ENCODE measurements at regions not wholly inside any gene's neighbourhood (a gene's known extent, or its start where the extent isn't known, plus 50 kb on each side); places are given as distances from the start of the nearest gene placed in this dataset.

DNA sequence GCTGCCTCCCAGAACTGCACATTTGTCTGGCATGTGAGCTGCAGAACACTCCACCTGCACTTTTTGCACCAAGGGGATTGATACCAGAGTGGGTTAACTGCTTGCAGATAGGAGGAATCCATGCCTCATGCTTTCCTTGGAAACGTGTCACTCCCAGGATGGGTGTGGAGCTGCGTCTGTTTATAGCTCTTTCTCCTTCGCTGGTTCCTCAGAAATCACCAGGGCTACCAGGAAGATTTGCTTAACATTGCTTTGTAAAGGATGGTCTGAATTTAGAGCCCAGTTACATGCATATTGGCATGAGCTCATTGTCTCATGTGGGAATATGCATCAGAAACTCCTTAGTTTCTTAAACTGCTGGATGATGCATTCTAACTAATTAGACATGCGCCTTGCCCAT, 234.6 kb downstream of the GADD45G start:
- TF ChIP-seq, protein P1, sequence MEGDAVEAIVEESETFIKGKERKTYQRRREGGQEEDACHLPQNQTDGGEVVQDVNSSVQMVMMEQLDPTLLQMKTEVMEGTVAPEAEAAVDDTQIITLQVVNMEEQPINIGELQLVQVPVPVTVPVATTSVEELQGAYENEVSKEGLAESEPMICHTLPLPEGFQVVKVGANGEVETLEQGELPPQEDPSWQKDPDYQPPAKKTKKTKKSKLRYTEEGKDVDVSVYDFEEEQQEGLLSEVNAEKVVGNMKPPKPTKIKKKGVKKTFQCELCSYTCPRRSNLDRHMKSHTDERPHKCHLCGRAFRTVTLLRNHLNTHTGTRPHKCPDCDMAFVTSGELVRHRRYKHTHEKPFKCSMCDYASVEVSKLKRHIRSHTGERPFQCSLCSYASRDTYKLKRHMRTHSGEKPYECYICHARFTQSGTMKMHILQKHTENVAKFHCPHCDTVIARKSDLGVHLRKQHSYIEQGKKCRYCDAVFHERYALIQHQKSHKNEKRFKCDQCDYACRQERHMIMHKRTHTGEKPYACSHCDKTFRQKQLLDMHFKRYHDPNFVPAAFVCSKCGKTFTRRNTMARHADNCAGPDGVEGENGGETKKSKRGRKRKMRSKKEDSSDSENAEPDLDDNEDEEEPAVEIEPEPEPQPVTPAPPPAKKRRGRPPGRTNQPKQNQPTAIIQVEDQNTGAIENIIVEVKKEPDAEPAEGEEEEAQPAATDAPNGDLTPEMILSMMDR (optimal IDR thresholded peaks at IDR 0.05 in 1 of 3, IDR thresholded peaks at IDR 0.05 in 1 of 3, conservative IDR thresholded peaks at IDR 0.05 in 1 of 3; ENCODE audit: extremely low read depth in 1 of 3, insufficient read depth in 2 of 3, low read length in 3 of 3) = no peak
- TF ChIP-seq EZH2 (IDR thresholded peaks at IDR 0.05; ENCODE audit: low read length) = no peak

Data from keratinocyte (primary cell).